ENCODE measurements at regions not wholly inside any gene's neighbourhood (a gene's known extent, or its start where the extent isn't known, plus 50 kb on each side); places are given as distances from the start of the nearest gene placed in this dataset.
"Not testable (repeated sequence)": the region's sequence is repeated elsewhere in the genome, so short reads cannot be mapped to it uniquely, and the experiment has no call there.

GRCh38 chr6:140729521-140729920 is 1355.1 kb upstream of the CITED2 start:
- no peak for DNase-seq

- no peak for DNase-seq
These were observed 1343.6 kb upstream of the CITED2 start for GRCh38 chr6:140718021-140718420.

GRCh38 chr6:140713495-140713894 is 1339.0 kb upstream of the CITED2 start:
- no peak for DNase-seq

DNA sequence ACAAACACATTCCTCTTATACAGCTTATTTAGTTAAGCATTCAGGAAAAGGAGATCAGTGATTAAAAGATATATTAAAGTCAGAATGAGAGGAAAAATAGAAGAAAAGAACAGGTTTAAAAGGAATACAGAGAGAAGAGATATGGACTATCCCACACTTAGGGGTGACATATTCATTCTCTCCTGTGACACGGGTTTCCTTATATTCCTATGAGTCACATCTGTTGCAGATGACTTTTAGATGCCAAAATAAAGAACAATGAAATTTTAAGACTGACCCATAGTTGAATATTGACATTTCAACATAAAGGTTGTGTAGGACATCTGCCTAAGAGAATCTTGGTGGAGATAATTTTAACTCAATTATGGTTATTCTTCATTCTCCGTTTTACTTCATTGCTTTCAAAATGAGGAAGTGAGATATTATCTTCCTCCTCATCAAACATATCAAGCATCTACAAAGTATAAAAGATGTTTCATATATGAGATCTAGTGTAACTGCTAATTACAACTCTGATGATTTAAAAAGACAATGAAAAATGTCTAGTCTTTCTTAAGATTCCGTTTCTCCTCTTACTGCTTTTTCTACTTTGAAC is 1336.7 kb upstream of the CITED2 start:
- no peak for DNase-seq

- no peak for DNase-seq
These were observed 1334.0 kb upstream of the CITED2 start for GRCh38 chr6:140708441-140708840.

GRCh38 chr6:140704008-140704407 is 1329.6 kb upstream of the CITED2 start:
- DNase-seq = not testable (repeated sequence)

DNA sequence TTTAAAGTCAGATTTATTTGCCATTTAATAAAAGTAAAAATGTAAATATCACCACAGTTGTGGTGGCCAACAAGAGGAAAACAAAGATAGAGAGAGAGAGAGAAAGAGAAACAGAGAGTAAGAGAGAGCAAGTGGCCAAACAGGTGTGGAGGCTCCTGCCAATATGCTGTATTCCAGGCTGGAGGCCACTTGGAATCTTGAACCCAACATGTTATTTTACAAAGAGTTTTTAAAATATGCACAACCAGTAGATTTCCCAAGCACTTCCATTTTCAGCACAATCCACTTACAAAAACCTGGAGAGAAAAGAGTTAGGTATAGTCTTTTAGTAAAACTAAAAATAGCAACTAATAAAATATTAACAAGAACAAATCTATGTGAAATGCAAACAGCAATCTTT is 1323.1 kb upstream of the CITED2 start:
- no peak for DNase-seq

DNA sequence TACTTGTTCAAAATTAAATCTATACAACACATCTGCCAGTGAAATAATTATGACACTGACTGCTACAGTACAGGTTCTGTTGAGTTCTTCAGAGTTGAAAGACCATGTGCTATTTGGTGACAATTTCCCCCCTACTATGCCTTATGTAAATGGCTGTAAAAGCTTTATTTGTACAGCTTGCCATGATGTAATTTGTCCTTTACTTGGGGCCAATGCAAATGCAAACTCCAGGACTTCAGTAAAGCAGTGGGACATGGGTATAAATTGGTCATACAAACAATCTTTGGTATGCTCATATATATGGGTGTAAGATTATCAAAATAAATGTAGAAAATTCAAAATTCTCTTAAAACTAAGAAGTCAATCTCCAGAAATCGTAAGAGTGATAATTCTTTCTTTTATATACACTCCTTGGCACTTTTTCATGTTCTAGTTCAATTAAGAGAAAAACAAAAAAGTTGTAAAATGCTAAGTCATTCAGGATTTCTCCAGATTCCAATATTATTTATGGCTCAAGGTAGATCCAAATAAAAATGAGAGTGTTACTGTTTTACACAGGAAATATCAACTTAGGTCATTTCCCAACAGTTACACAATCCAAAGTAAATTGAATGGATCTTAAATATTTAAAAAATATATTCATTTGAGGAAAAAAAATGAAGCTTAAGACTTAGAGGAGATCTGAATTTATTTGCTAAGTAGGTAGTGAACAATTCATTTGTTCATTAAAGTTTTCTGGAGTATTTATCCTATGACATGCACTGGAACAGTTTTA is 1310.5 kb upstream of the CITED2 start:
- DNase-seq = no peak

DNA sequence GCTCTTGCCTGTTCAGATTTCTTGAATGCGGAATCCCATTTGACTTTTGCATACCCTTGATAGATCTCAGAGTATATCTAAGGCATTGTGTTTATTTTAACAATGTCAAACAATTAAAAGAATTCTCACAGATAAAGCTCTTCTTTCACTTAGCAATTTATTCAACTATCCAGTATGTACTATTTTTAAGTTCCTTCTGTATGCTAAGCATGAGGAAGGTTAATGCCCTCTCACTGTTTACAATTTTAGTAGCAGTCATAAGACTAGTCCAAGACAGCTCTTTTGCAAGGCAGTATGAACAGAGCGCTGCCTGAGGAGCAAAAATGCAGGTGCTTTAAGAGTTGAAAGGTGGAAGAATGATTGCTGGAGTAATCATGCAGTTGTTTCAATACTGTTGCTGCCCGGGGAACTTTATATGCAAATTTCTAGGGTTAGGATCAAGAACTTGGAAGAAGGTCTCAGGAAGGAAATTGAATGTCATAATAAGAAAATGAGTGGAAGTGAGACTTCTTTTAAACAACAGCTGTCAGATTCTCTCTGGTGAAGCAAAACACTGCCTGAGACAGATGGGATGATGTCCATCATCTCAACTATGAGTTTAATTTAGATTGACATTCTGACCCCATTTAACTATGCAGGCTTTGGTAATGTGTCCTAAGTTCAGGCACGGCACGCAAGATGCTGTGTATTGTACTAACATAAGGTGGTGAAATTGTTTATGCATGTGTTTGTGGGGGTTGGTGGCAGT is 1303.5 kb upstream of the CITED2 start:
- DNase-seq = no peak

DNA sequence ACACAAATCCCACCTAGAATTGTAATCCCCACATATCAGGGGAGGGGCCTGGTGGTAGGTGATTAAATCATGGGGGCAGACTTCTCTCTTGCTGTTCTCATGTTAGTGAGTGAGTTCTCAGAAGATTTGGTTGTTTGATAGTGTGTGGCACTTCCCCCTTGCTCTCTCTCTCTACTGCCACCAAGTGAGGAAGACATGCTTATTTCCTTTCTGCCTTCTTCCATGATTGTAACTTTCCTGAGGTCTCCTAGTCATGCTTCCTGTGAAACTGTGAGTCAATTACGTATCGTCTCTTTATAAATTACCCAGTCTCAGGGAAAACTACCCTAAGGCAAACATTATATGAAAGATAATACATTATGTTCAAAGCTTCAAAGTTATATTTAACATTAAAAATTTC is 1297.5 kb upstream of the CITED2 start:
- no peak for DNase-seq

DNA sequence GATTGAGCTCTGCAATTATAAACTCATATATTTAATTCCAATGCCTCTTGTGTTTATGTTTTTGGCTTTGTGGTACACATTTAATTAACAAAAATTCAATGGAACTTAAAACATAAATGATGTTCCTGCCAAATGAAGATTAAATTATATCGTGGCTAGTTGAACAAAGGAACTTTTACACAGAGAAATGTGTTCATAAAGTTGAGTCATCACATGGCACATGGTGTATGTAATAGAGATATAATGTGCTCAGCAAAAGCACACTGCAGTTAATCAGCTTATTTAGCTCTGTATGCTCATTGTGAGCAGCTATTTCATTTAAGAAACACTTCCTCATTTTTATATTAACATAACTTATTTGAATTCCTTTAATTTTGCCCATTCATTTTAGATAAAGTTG is 1295.6 kb upstream of the CITED2 start:
- DNase-seq = no peak

DNA sequence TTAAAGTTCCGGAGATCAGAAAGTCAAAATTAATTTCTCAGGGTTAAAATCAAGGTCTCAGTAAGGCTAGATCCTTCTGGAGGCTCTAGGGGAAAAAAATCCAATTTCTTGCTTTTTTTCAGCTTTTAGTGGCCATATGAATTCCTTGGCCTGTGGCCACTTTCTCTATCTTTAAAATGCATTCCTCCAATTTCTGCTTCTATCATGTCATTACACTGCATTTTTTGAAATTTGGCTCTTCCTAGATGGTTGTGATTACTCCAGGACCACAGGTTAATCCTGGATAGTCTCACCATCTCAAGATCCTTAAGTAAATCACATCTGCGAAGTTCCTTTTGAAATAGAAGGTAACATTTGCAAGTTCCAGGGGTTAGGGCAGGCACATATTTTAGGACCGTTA is 1294.9 kb upstream of the CITED2 start:
- DNase-seq = no peak

- DNase-seq = no peak
These were observed 1289.3 kb upstream of the CITED2 start for GRCh38 chr6:140663772-140664171.

- DNase-seq = no peak
These were observed 1288.6 kb upstream of the CITED2 start for GRCh38 chr6:140663094-140663493.

DNA sequence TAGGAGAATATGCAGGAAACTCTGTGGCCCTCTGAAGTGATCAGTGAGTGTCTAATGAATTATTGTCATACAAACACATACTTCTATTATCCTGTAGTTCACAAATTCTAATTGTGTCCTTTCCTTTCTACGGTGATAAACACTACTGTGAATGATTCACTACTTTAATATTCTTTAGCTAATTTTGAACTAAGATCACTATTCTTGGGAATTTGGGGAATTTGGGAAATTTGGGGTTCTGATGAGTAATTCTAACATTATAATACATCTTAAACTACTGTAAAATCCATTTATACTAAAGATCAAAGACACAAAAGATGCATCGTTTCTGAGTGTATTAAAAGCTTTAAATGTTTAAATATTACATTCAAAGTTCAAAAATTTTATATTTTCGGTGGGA is 1287.2 kb upstream of the CITED2 start:
- no peak for DNase-seq

- DNase-seq = no peak
These were observed 1285.8 kb upstream of the CITED2 start for GRCh38 chr6:140660295-140660694.

GRCh38 chr6:140653972-140654371 is 1279.5 kb upstream of the CITED2 start:
- no peak for DNase-seq

DNA sequence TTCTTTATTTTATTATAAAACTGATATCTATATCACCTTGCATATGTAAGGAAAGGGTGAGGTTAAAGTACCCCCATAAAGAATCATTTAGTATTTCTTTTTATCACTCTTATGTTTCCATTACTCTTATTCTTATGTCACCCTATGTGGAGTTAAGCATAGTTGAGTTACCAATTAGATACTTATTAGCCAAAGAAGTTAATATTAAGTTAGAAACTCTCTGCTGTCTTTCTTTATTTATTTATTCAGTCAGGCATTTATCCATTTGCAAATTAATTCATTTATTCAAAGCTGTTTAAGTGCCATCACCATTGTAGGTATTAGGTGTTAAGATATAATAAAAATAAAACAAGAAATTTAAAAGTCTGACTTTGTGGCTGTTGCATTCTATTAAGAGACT is 1279.1 kb upstream of the CITED2 start:
- DNase-seq = no peak

GRCh38 chr6:140649502-140649901 is 1275.1 kb upstream of the CITED2 start:
- DNase-seq = not testable (repeated sequence)

DNA sequence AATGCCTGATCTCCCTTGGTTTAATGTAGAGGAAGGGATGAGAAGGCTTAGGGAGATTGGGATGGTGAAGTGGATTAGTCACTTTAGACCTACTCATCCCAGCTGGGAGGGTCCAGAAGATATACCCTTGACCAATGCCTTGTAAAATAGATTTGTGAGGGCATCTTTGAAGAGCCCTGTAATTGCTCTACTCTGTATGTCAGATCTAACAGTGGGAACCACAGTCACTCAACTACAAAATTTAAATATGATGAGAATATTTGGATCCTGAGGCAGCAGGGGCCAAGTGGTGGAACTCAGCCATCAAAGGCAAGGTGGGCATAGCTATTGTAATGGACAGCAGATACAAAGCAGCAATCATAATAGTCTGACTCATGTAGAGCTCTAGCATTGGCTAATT is 1272.9 kb upstream of the CITED2 start:
- DNase-seq = not testable (repeated sequence)

DNA sequence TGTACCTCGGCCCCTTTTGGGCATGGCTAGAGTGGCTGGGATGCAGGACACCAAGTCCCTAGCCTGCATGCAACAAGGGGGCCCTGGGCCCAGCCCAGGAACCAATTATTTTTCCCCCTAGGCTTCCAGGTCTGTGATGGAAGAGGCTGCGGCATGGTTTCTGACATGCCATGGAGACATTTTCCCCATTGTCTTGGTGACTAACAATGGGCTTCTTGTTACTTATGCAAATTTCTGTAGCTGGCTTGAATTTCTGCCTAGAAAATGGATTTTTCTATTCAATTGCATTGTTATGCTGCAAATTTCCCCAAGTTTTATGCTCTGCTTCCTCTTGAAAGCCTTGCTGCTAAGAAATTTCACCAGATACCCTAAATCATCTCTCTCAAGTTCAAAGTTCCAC is 1269.6 kb upstream of the CITED2 start:
- no peak for DNase-seq

DNA sequence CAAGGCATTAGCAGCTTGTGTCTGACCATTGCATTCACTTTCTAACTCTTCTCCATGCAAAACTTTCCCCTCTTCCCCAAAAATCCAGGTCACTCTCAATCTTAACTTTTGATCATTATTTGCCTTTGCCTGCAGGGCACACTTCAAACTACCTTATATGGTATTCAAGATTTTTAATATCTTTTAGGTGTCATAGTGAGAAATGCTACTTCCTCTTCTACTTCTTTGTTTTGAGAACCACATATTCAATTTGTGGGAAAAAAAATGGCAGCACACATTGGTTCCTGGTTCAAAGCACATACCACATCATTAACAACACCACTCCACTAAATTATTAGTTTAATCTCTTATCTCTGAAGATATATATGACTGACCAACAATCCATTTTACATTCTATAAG is 1267.0 kb upstream of the CITED2 start:
- DNase-seq = no peak

DNA sequence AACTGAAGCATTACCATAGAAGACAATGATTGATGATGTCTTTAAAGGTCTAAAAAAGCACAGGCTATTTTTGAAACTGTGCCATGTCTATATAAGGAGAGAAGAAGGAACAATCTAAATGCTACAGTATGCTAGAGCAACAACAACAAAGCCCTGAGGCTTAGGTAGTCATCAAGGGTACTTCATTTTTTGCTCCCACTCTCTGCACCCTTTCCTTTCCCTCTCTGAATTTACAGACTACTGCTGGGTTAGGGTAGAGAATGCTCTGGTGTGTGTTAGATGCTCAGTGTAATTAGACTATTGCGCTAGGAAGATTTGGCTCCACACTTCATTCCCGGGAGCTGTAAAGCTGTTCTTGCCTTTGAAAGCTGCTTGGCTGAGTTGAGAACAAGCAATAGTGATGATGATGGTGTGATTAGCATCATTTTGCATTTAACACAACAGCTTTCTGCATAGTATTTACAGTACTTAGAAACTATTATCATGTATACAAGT is 1262.5 kb upstream of the CITED2 start:
- DNase-seq = no peak
